K562 (cell line): ENCODE measurements at regions not wholly inside any gene's neighbourhood (a gene's known extent, or its start where the extent isn't known, plus 50 kb on each side); places are given as distances from the start of the nearest gene placed in this dataset.

ENCODE experiments used
- ATAC-seq: fragments of 200-7000 bp; cut with Tn5 transposase; 3 replicates; pipeline ENCODE4 v1.9.1; 2020; ENCODE audit warnings: moderate library complexity
- BruUV-seq: library from RNA; stranded (reverse); fragments of 400-500 nt; replicated peaks from 2 replicates; lab custom pipeline; 2021; lab: Mats Ljungman, UMichigan
- CTCF ChIA-PET: fragments of 300-600 bp; formaldehyde crosslinking; extraction: SDS; loops from one replicate; lab custom pipeline; 2021; ENCODE audit warnings: low intra/inter-chr PET ratio; lab: Yijun Ruan, JAX
- POLR2A ChIA-PET: fragments of 300-600, 350-650 bp; sonication (Branson Sonifier 250); formaldehyde crosslinking; extraction: SDS; loops from one replicate; lab custom pipeline; 2021; ENCODE audit warnings: antibody characterized with exemption, inconsistent platforms; lab: Yijun Ruan, JAX
- DNase-seq, 4 experiments: peaks; one replicate each; pipeline versions ENCODE4 v3.0.0 to v3.0.0-alpha.2; 2011 to 2018; ENCODE audit warnings: low spot score in 3 of 4, mixed read lengths in 3 of 4; ENCODE audit errors: extremely low read depth in 1 of 4
- FAIRE-seq: peaks from 2 replicates; lab custom pipeline; 2011; peaks lifted over from hg19 to GRCh38; lab: Jason Lieb, UNC
- H2AFZ ChIP-seq: 2 replicates; pipeline ENCODE4 v1.6.0; 2011; ENCODE audit warnings: low read depth, low read length, control low read depth, inconsistent platforms
- H3K27ac ChIP-seq: fragments of 200-600 bp; 3 replicates; pipeline ENCODE4 v1.8.0; 2011; ENCODE audit warnings: low read depth, mild to moderate bottlenecking, control low read depth, inconsistent platforms, low read length, moderate library complexity, mixed read lengths; ENCODE audit errors: extremely low read depth
- H3K27me3 ChIP-seq, 2 experiments: fragments of 300-600 bp in 1 of 2; 2 replicates in 1 of 2; 3 replicates in 1 of 2; pipeline versions ENCODE4 v1.6.0 to v1.8.0; 2011; ENCODE audit warnings: inconsistent platforms in 2 of 2, low read length in 2 of 2, mild to moderate bottlenecking in 1 of 2, mixed read lengths in 1 of 2, moderate library complexity in 1 of 2; ENCODE audit not compliant: control insufficient read depth in 2 of 2, insufficient read depth in 2 of 2
- H3K36me3 ChIP-seq: fragments of 300-600 bp; 3 replicates; pipeline ENCODE4 v1.8.0; 2011; ENCODE audit warnings: mild to moderate bottlenecking, low read length, inconsistent platforms; ENCODE audit not compliant: control insufficient read depth, insufficient read depth
- H3K4me1 ChIP-seq, 2 experiments: fragments of 200-600 bp in 1 of 2; replicated peaks in 1 of 2; 2 replicates in 1 of 2; 3 replicates in 1 of 2; pipeline versions ENCODE4 v1.5.1 to v1.8.0; 2011; ENCODE audit warnings: inconsistent platforms in 2 of 2, low read length in 2 of 2, mild to moderate bottlenecking in 1 of 2, mixed read lengths in 1 of 2, moderate library complexity in 1 of 2; ENCODE audit not compliant: control insufficient read depth in 2 of 2, insufficient read depth in 2 of 2
- H3K4me2 ChIP-seq: 2 replicates; pipeline ENCODE4 v1.6.1; 2011; ENCODE audit warnings: low read length, control low read depth, inconsistent platforms, mixed read lengths; ENCODE audit not compliant: insufficient read depth
- H3K4me3 ChIP-seq: fragments of 200-600 bp; sonication (generic), shearing (Covaris generic); 2 replicates; pipeline ENCODE4 v1.5.1; 2016; ENCODE audit warnings: control low read depth, inconsistent platforms
- H3K79me2 ChIP-seq: fragments of 200-600 bp; 3 replicates; pipeline ENCODE4 v1.8.0; 2011; ENCODE audit warnings: low read length, inconsistent platforms; ENCODE audit not compliant: control insufficient read depth, insufficient read depth
- H3K9ac ChIP-seq, 2 experiments: 2 replicates each; pipeline versions ENCODE4 v1.6.0 to v1.6.1; 2011; ENCODE audit warnings: low read depth in 2 of 2, low read length in 2 of 2, control low read depth in 1 of 2, inconsistent platforms in 1 of 2, mild to moderate bottlenecking in 1 of 2, mixed read lengths in 1 of 2; ENCODE audit not compliant: insufficient read depth in 1 of 2
- H3K9me1 ChIP-seq: one replicate; pipeline ENCODE4 v1.6.0; 2011; ENCODE audit warnings: inconsistent platforms, mild to moderate bottlenecking, low read length, moderate library complexity; ENCODE audit not compliant: control insufficient read depth, insufficient read depth
- H3K9me3 ChIP-seq: replicated peaks from 2 replicates; pipeline ENCODE4 v1.5.1; 2011; ENCODE audit warnings: low read depth, low read length, inconsistent platforms; ENCODE audit not compliant: control insufficient read depth, insufficient read depth
- H4K20me1 ChIP-seq: replicated peaks from 2 replicates; pipeline ENCODE4 v1.6.1; 2011; ENCODE audit warnings: low read length, inconsistent platforms, mixed read lengths; ENCODE audit not compliant: control insufficient read depth, insufficient read depth
- FOXM1 ChIP-seq, 2 experiments: fragments of 450-650 bp in 1 of 2; sonication (generic) in 1 of 2; formaldehyde crosslinking in 1 of 2; IDR thresholded peaks; 2 replicates each; pipeline versions ENCODE4 v1.6.1 to v1.9.0; 2017 to 2022; ENCODE audit warnings: low read depth in 2 of 2, mild to moderate bottlenecking in 2 of 2, missing genetic modification reagents in 1 of 2, moderate library complexity in 1 of 2
- KDM5B ChIP-seq: fragments of 200-600 bp; sonication (generic); IDR thresholded peaks from 2 replicates; pipeline ENCODE4 v1.6.1; 2012; ENCODE audit warnings: low read depth, mild to moderate bottlenecking, moderate library complexity, low read length, control low read depth, inconsistent platforms; ENCODE audit not compliant: insufficient replicate concordance
- SMAD2 ChIP-seq: fragments of 150-350 bp; IDR thresholded peaks from 2 replicates; pipeline ENCODE4 v1.6.1; 2014; ENCODE audit warnings: low read depth, mild to moderate bottlenecking, low read length
- SMARCA5 ChIP-seq: fragments of 450-650 bp; IDR thresholded peaks from 2 replicates; pipeline ENCODE4 v1.6.1; 2016
- ZNF75A ChIP-seq: fragments of 450-650 bp; formaldehyde crosslinking; IDR thresholded peaks from 2 replicates; pipeline ENCODE4 v1.4.0; 2020; ENCODE audit warnings: mild to moderate bottlenecking
- WGBS: fragments of 100-300 bp; shearing (Covaris generic); methylation state at CpG from one replicate; pipeline ENCODE4 v1.1.6; 2016; ENCODE audit warnings: low coverage, mixed read lengths; ENCODE audit not compliant: insufficient coverage; ENCODE audit errors: missing lambda C conversion rate; 5-methylcytosine and 5-hydroxymethylcytosine counted together
- in situ Hi-C: fragments of 300-500 bp; cut with MboI; formaldehyde crosslinking; loops from 4 replicates; pipeline ENCODE4 v1.15.0; 2018; ENCODE audit warnings: inconsistent platforms, mixed read lengths
- intact Hi-C: fragments of 100-400 bp; cut with micrococcal nuclease; formaldehyde crosslinking; loops from 2 replicates; pipeline ENCODE4 v1.14.2; 2022
- TF ChIP-seq, protein P1 (sequence below): sonication (generic); formaldehyde crosslinking; IDR thresholded peaks from 2 replicates; pipeline ENCODE4 v1.8.0; 2022; ENCODE audit warnings: mild to moderate bottlenecking, missing genetic modification reagents
- TF ChIP-seq, protein P2 (sequence below): sonication (generic); formaldehyde crosslinking; IDR thresholded peaks from 2 replicates; pipeline ENCODE4 v1.8.0; 2022; ENCODE audit warnings: mild to moderate bottlenecking, missing genetic modification reagents
- TF ChIP-seq, protein P3 (sequence below): fragments of 250-450 bp; sonication (Bioruptor Pico); IDR thresholded peaks from 2 replicates; pipeline ENCODE4 v1.5.1; 2021; ENCODE audit warnings: mild to moderate bottlenecking

DNA sequence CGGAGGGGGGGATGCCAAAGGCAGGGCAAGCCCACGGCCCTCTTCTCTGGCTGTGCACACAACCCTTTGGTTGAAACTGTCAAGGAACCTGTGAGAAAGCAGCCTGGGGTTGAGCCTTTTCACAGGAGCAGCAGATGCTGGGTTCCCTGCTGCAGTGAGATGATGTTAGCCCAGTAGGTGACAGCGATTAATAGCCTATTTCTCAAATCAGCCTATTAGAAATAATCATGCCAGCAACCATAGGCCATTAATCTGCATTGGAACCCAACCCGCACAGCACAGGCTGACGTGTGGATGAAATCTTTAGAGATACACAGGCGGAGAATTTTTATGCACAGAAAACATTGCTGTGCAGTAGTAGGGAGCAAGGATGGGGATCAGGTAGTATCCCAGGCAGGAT, 637.5 kb downstream of the AJAP1 start:
- CTCF ChIA-PET = no interaction called here
- no peak for ATAC-seq
- POLR2A ChIA-PET = no interaction called here
- Histone ChIP-seq H3K79me2 (no peaks in the 10 kb centered on the region), H3K9me3 (no peaks in the 10 kb centered on the region; the same call in 1 of the 2 replicates), H3K9ac (no peak overlapping the region), H3K9me1 (no peaks in the 10 kb centered on the region), H3K27me3 (peaks cover 0 to 9% of the 10 kb centered on the region in 2 experiments; a peak in 2 of 5 replicates), H4K20me1 (no peaks in the 10 kb centered on the region), H3K4me2 (no peak overlapping the region), H3K4me1 (no peaks in the 10 kb centered on the region), H3K36me3 (no peaks in the 10 kb centered on the region), H3K4me3 (no peak overlapping the region), H3K27ac (no peak overlapping the region), H2AFZ (no peak overlapping the region)
- intact Hi-C loops = no loop called here
- no peak for FAIRE-seq
- in situ Hi-C loops = no loop called here
- DNase-seq = no peak
- no TSS peak for BruUV-seq
- WGBS = 0% methylated on average over 6 of the region's 6 CpGs
- TF ChIP-seq, protein P1, sequence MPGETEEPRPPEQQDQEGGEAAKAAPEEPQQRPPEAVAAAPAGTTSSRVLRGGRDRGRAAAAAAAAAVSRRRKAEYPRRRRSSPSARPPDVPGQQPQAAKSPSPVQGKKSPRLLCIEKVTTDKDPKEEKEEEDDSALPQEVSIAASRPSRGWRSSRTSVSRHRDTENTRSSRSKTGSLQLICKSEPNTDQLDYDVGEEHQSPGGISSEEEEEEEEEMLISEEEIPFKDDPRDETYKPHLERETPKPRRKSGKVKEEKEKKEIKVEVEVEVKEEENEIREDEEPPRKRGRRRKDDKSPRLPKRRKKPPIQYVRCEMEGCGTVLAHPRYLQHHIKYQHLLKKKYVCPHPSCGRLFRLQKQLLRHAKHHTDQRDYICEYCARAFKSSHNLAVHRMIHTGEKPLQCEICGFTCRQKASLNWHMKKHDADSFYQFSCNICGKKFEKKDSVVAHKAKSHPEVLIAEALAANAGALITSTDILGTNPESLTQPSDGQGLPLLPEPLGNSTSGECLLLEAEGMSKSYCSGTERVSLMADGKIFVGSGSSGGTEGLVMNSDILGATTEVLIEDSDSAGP = no peak
- TF ChIP-seq SMAD2 (no peak), SMARCA5 (no peak), FOXM1 (IDR thresholded peaks at IDR 0.05; ENCODE audit: low read depth) (no peak), FOXM1 (CRISPR knock-in tag; IDR thresholded peaks at IDR 0.05; ENCODE audit: low read depth) (no peak), ZNF75A (CRISPR knock-in tag) (no peak), KDM5B (no peak)
- TF ChIP-seq, protein P2, sequence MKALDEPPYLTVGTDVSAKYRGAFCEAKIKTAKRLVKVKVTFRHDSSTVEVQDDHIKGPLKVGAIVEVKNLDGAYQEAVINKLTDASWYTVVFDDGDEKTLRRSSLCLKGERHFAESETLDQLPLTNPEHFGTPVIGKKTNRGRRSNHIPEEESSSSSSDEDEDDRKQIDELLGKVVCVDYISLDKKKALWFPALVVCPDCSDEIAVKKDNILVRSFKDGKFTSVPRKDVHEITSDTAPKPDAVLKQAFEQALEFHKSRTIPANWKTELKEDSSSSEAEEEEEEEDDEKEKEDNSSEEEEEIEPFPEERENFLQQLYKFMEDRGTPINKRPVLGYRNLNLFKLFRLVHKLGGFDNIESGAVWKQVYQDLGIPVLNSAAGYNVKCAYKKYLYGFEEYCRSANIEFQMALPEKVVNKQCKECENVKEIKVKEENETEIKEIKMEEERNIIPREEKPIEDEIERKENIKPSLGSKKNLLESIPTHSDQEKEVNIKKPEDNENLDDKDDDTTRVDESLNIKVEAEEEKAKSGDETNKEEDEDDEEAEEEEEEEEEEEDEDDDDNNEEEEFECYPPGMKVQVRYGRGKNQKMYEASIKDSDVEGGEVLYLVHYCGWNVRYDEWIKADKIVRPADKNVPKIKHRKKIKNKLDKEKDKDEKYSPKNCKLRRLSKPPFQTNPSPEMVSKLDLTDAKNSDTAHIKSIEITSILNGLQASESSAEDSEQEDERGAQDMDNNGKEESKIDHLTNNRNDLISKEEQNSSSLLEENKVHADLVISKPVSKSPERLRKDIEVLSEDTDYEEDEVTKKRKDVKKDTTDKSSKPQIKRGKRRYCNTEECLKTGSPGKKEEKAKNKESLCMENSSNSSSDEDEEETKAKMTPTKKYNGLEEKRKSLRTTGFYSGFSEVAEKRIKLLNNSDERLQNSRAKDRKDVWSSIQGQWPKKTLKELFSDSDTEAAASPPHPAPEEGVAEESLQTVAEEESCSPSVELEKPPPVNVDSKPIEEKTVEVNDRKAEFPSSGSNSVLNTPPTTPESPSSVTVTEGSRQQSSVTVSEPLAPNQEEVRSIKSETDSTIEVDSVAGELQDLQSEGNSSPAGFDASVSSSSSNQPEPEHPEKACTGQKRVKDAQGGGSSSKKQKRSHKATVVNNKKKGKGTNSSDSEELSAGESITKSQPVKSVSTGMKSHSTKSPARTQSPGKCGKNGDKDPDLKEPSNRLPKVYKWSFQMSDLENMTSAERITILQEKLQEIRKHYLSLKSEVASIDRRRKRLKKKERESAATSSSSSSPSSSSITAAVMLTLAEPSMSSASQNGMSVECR (CRISPR knock-in tag) = no peak
- TF ChIP-seq, protein P3, sequence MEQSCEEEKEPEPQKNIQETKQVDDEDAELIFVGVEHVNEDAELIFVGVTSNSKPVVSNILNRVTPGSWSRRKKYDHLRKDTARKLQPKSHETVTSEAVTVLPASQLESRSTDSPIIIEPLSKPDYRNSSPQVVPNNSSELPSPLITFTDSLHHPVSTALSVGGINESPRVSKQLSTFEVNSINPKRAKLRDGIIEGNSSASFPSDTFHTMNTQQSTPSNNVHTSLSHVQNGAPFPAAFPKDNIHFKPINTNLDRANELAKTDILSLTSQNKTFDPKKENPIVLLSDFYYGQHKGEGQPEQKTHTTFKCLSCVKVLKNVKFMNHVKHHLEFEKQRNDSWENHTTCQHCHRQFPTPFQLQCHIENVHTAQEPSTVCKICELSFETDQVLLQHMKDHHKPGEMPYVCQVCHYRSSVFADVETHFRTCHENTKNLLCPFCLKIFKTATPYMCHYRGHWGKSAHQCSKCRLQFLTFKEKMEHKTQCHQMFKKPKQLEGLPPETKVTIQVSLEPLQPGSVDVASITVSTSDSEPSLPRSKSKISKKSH (CRISPR knock-in tag) = no peak
